H9 (cell line): ENCODE measurements at regions not wholly inside any gene's neighbourhood (a gene's known extent, or its start where the extent isn't known, plus 50 kb on each side); places are given as distances from the start of the nearest gene placed in this dataset.

Experiments
- DNase-seq: peaks from one replicate; pipeline ENCODE4 v3.0.0-alpha.2; 2017
- H2AFZ ChIP-seq: one replicate; pipeline ENCODE4 v1.6.1; 2013; ENCODE audit warnings: mild to moderate bottlenecking, low read length, control low read depth, moderate library complexity
- H2AK5ac ChIP-seq: 2 replicates; pipeline ENCODE4 v1.6.1; 2013; ENCODE audit warnings: low read length, control low read depth, mixed read lengths; ENCODE audit not compliant: insufficient read length
- H2BK120ac ChIP-seq: one replicate; pipeline ENCODE4 v1.6.1; 2013; ENCODE audit warnings: low read depth, mild to moderate bottlenecking, low read length, control low read depth, inconsistent platforms; ENCODE audit not compliant: poor library complexity, severe bottlenecking
- H2BK12ac ChIP-seq: 2 replicates; pipeline ENCODE4 v1.6.1; 2013; ENCODE audit warnings: low read length, control low read depth, mixed read lengths, low read depth; ENCODE audit not compliant: insufficient read length
- H2BK15ac ChIP-seq: 2 replicates; pipeline ENCODE4 v1.6.1; 2013; ENCODE audit warnings: low read depth, low read length, control low read depth
- H2BK20ac ChIP-seq: one replicate; pipeline ENCODE4 v1.6.1; 2013; ENCODE audit warnings: low read depth, mild to moderate bottlenecking, low read length, control low read depth, inconsistent platforms; ENCODE audit not compliant: poor library complexity, severe bottlenecking
- H2BK5ac ChIP-seq: 2 replicates; pipeline ENCODE4 v1.6.1; 2013; ENCODE audit warnings: low read length, control low read depth, mixed read lengths; ENCODE audit not compliant: insufficient read length
- H3K14ac ChIP-seq: 2 replicates; pipeline ENCODE4 v1.6.1; 2013; ENCODE audit warnings: low read length, control low read depth; ENCODE audit not compliant: insufficient read depth
- H3K18ac ChIP-seq: 2 replicates; pipeline ENCODE4 v1.6.1; 2013; ENCODE audit warnings: low read depth, mild to moderate bottlenecking, mixed read lengths, low read length, control low read depth; ENCODE audit not compliant: insufficient read length
- H3K23ac ChIP-seq: 2 replicates; pipeline ENCODE4 v1.6.1; 2013; ENCODE audit warnings: low read length, control low read depth, mixed read lengths, low read depth; ENCODE audit not compliant: insufficient read length
- H3K23me2 ChIP-seq: 2 replicates; pipeline ENCODE4 v1.6.1; 2013; ENCODE audit warnings: low read depth, mild to moderate bottlenecking, mixed read lengths, low read length, control low read depth; ENCODE audit not compliant: insufficient read length, poor library complexity, severe bottlenecking
- H3K27ac ChIP-seq: 2 replicates; pipeline ENCODE4 v1.5.1; 2013; ENCODE audit warnings: low read length, control low read depth, mixed read lengths, low read depth; ENCODE audit not compliant: insufficient read length
- H3K27me3 ChIP-seq: 2 replicates; pipeline ENCODE4 v1.6.1; 2013; ENCODE audit warnings: low read length, control low read depth, inconsistent platforms; ENCODE audit not compliant: insufficient read depth
- H3K4ac ChIP-seq: 2 replicates; pipeline ENCODE4 v1.6.1; 2013; ENCODE audit warnings: low read depth, mild to moderate bottlenecking, control low read depth, inconsistent platforms, low read length, moderate library complexity
- H3K4me1 ChIP-seq: 2 replicates; pipeline ENCODE4 v1.6.1; 2013; ENCODE audit warnings: low read length, control low read depth, inconsistent platforms; ENCODE audit not compliant: insufficient read depth
- H3K4me2 ChIP-seq: 2 replicates; pipeline ENCODE4 v1.6.1; 2013; ENCODE audit warnings: low read length, control low read depth, mixed read lengths; ENCODE audit not compliant: insufficient read length, insufficient read depth
- H3K56ac ChIP-seq: 2 replicates; pipeline ENCODE4 v1.6.1; 2013; ENCODE audit warnings: low read depth, mild to moderate bottlenecking, mixed read lengths, low read length, control low read depth; ENCODE audit not compliant: insufficient read length
- H3K79me1 ChIP-seq: 2 replicates; pipeline ENCODE4 v1.6.1; 2013; ENCODE audit warnings: low read depth, mild to moderate bottlenecking, moderate library complexity, low read length, control low read depth, inconsistent platforms; ENCODE audit not compliant: insufficient read depth, poor library complexity, severe bottlenecking
- H3K79me2 ChIP-seq: 2 replicates; pipeline ENCODE4 v1.6.1; 2013; ENCODE audit warnings: low read length, control low read depth, inconsistent platforms; ENCODE audit not compliant: insufficient read depth
- H3K9ac ChIP-seq: 2 replicates; pipeline ENCODE4 v1.6.1; 2013; ENCODE audit warnings: low read length, control low read depth, mixed read lengths; ENCODE audit not compliant: insufficient read length; ENCODE audit errors: extremely low read depth
- H3K9me3 ChIP-seq: one replicate; pipeline ENCODE4 v1.6.1; 2013; ENCODE audit warnings: low read depth, low read length, inconsistent platforms; ENCODE audit not compliant: control insufficient read depth
- H3T11ph ChIP-seq: one replicate; pipeline ENCODE4 v1.6.1; 2013; ENCODE audit warnings: mild to moderate bottlenecking, low read length, control low read depth, inconsistent platforms
- H4K20me1 ChIP-seq: one replicate; pipeline ENCODE4 v1.6.1; 2013; ENCODE audit not compliant: control insufficient read depth, insufficient read length, insufficient read depth
- H4K5ac ChIP-seq: 2 replicates; pipeline ENCODE4 v1.6.1; 2013; ENCODE audit warnings: low read depth, mild to moderate bottlenecking, mixed read lengths, low read length, control low read depth; ENCODE audit not compliant: insufficient read length
- H4K8ac ChIP-seq: replicated peaks from 2 replicates; pipeline ENCODE4 v1.6.1; 2013; ENCODE audit warnings: low read length, control low read depth, mixed read lengths, low read depth; ENCODE audit not compliant: insufficient read length
- H4K91ac ChIP-seq: 2 replicates; pipeline ENCODE4 v1.6.1; 2013; ENCODE audit warnings: low read depth, mild to moderate bottlenecking, moderate library complexity, mixed read lengths, low read length, control low read depth; ENCODE audit not compliant: insufficient read length
- H3K27ac Mint-ChIP-seq, 3 experiments: 2 replicates in 2 of 3; 3 replicates in 1 of 3; pipeline ENCODE4 v1.8.0; 2020 to 2021; ENCODE audit warnings: mixed read lengths in 3 of 3, mild to moderate bottlenecking in 1 of 3, moderate library complexity in 1 of 3
- H3K27me3 Mint-ChIP-seq: 2 replicates; pipeline ENCODE4 v1.8.0; 2021; ENCODE audit warnings: low read depth, mild to moderate bottlenecking, moderate library complexity, mixed read lengths
- H3K36me3 Mint-ChIP-seq, 3 experiments: 2 replicates in 2 of 3; 3 replicates in 1 of 3; pipeline ENCODE4 v1.8.0; 2020 to 2021; ENCODE audit warnings: low read depth in 3 of 3, mixed read lengths in 3 of 3; ENCODE audit not compliant: insufficient read depth in 1 of 3
- H3K4me1 Mint-ChIP-seq, 2 experiments: 2 replicates each; pipeline ENCODE4 v1.8.0; 2020; ENCODE audit warnings: mixed read lengths in 2 of 2
- H3K4me3 Mint-ChIP-seq, 2 experiments: 2 replicates in 1 of 2; 3 replicates in 1 of 2; pipeline ENCODE4 v1.8.0; 2020 to 2021; ENCODE audit warnings: mild to moderate bottlenecking in 2 of 2, mixed read lengths in 2 of 2, moderate library complexity in 1 of 2
- H3K9me3 Mint-ChIP-seq, 2 experiments: 2 replicates in 1 of 2; 3 replicates in 1 of 2; pipeline ENCODE4 v1.8.0; 2020; ENCODE audit warnings: mild to moderate bottlenecking in 2 of 2, mixed read lengths in 2 of 2, moderate library complexity in 1 of 2
- CTCF ChIP-seq: fragments of 200-600 bp; sonication (generic); conservative IDR thresholded peaks from 3 replicates; pipeline ENCODE4 v1.8.0; 2021; ENCODE audit warnings: antibody characterized with exemption, mild to moderate bottlenecking
- WGBS: extraction: QIAGEN DNeasy Blood & Tissue Kit; methylation state at CpG from one replicate; pipeline ENCODE4 v1.1.7; 2013; ENCODE audit warnings: missing lambda C conversion rate, low lambda C conversion rate, mixed read lengths; ENCODE audit not compliant: insufficient read length; ENCODE audit errors: extremely low coverage; 5-methylcytosine and 5-hydroxymethylcytosine counted together

GRCh38 chr1:190022709-190023108, 455.0 kb downstream of the BRINP3 start:
- no peaks in the 10 kb centered on the region; the same call in 1 of the 2 replicates for H3K4me1 ChIP-seq
- H4K8ac ChIP-seq = no peak overlapping the region
- H3K27ac Mint-ChIP-seq = no peak overlapping the region
- 100% methylated on average over 1 of the region's 3 CpGs for WGBS
- H2BK20ac ChIP-seq = no peak overlapping the region
- H3K56ac ChIP-seq = no peak overlapping the region
- no peak overlapping the region for H3K18ac ChIP-seq
- no peak for DNase-seq
- no peak overlapping the region for H2AK5ac ChIP-seq
- no peak overlapping the region for H3K4ac ChIP-seq
- H3T11ph ChIP-seq = no peak overlapping the region
- no peaks in the 10 kb centered on the region for H3K27me3 Mint-ChIP-seq
- H3K9me3 Mint-ChIP-seq = no peaks in the 10 kb centered on the region
- no peak overlapping the region for H2BK12ac ChIP-seq
- H3K79me2 ChIP-seq = no peaks in the 10 kb centered on the region
- no peak overlapping the region for H4K5ac ChIP-seq
- no peak overlapping the region for H2AFZ ChIP-seq
- H2BK120ac ChIP-seq = no peak overlapping the region
- H3K14ac ChIP-seq = no peak overlapping the region
- TF ChIP-seq CTCF = no peak
- no peaks in the 10 kb centered on the region for H3K27me3 ChIP-seq
- no peak overlapping the region for H3K23ac ChIP-seq
- H3K79me1 ChIP-seq = no peaks in the 10 kb centered on the region
- no peaks in the 10 kb centered on the region; a peak in 1 of 4 replicates for H3K4me1 Mint-ChIP-seq
- no peak overlapping the region for H3K4me2 ChIP-seq
- no peak overlapping the region for H2BK5ac ChIP-seq
- no peak overlapping the region for H3K27ac ChIP-seq
- H4K91ac ChIP-seq = no peak overlapping the region
- H3K36me3 Mint-ChIP-seq = no peaks in the 10 kb centered on the region
- H3K9ac ChIP-seq = no peak overlapping the region
- no peak overlapping the region for H3K4me3 Mint-ChIP-seq
- H3K23me2 ChIP-seq = no peaks in the 10 kb centered on the region
- no peak overlapping the region for H2BK15ac ChIP-seq
- no peaks in the 10 kb centered on the region for H4K20me1 ChIP-seq
- no peaks in the 10 kb centered on the region for H3K9me3 ChIP-seq
